Islet precursor cell (in vitro differentiated cells): ENCODE measurements at regions not wholly inside any gene's neighbourhood (a gene's known extent, or its start where the extent isn't known, plus 50 kb on each side); places are given as distances from the start of the nearest gene placed in this dataset.

ENCODE experiments used
- DNase-seq: peaks from one replicate; pipeline ENCODE4 v3.0.0-alpha.2; 2018

- DNase-seq: no peak
These were observed 90.0 kb upstream of the CLMN start for GRCh38 chr14:95409477-95410272.

- no peak for DNase-seq
These were observed 89.2 kb upstream of the CLMN start for GRCh38 chr14:95408731-95409476.

GRCh38 chr14:95407354-95407753 is 87.6 kb upstream of the CLMN start:
- no peak for DNase-seq

- DNase-seq: no peak
These were observed 87.1 kb upstream of the CLMN start for GRCh38 chr14:95406756-95407277.

- DNase-seq: no peak
These were observed 84.9 kb upstream of the CLMN start for GRCh38 chr14:95404583-95404982.

- no peak for DNase-seq
These were observed 82.9 kb upstream of the CLMN start for GRCh38 chr14:95402578-95402977.

- no peak for DNase-seq
These were observed 82.5 kb upstream of the CLMN start for GRCh38 chr14:95402176-95402575.

GRCh38 chr14:95398630-95399547 is 79.2 kb upstream of the CLMN start:
- DNase-seq: no peak

GRCh38 chr14:95397325-95397724 is 77.6 kb upstream of the CLMN start:
- DNase-seq: no peak

GRCh38 chr14:95396221-95396620 is 76.5 kb upstream of the CLMN start:
- no peak for DNase-seq

GRCh38 chr14:95395098-95395737 is 75.5 kb upstream of the CLMN start:
- DNase-seq: no peak

GRCh38 chr14:95394297-95395097 is 74.8 kb upstream of the CLMN start:
- no peak for DNase-seq

- no peak for DNase-seq
These were observed 73.1 kb upstream of the CLMN start for GRCh38 chr14:95392841-95393240.

- no peak for DNase-seq
These were observed 71.6 kb upstream of the CLMN start for GRCh38 chr14:95391331-95391730.

- peak; percentile 18 for DNase-seq
These were observed 69.8 kb upstream of the CLMN start for GRCh38 chr14:95389471-95390011.

GRCh38 chr14:95388699-95389098 is 69.0 kb upstream of the CLMN start:
- DNase-seq: peak; percentile 20

- DNase-seq: peak; percentile 19
These were observed 68.2 kb upstream of the CLMN start for GRCh38 chr14:95387826-95388445.

GRCh38 chr14:95386536-95387095 is 66.9 kb upstream of the CLMN start:
- peak; percentile 57 for DNase-seq

GRCh38 chr14:95385701-95386100 is 66.0 kb upstream of the CLMN start:
- peak; percentile 30 for DNase-seq

GRCh38 chr14:95382747-95383146 is 63.0 kb upstream of the CLMN start:
- peak; percentile 32 for DNase-seq
